Mesenchymal stem cell (in vitro differentiated cells and primary cell): ENCODE measurements at regions not wholly inside any gene's neighbourhood (a gene's known extent, or its start where the extent isn't known, plus 50 kb on each side); places are given as distances from the start of the nearest gene placed in this dataset.
"Not testable (repeated sequence)": the region's sequence is repeated elsewhere in the genome, so short reads cannot be mapped to it uniquely, and the experiment has no call there.

Experiments
- DNase-seq: peaks from one replicate; pipeline ENCODE4 v3.0.0-alpha.2; 2013
- H2AFZ ChIP-seq: one replicate; pipeline ENCODE4 v1.6.1; 2013; ENCODE audit warnings: low read depth, mild to moderate bottlenecking, control low read depth, inconsistent platforms, low read length, moderate library complexity
- H2AK5ac ChIP-seq: 2 replicates; pipeline ENCODE4 v1.6.1; 2013; ENCODE audit warnings: low read length, moderate library complexity, mild to moderate bottlenecking, inconsistent platforms; ENCODE audit not compliant: severe bottlenecking
- H2BK120ac ChIP-seq: one replicate; pipeline ENCODE4 v1.6.1; 2013; ENCODE audit warnings: low read depth, mild to moderate bottlenecking, inconsistent platforms, low read length, moderate library complexity
- H2BK12ac ChIP-seq, 2 experiments: one replicate each; pipeline ENCODE4 v1.6.1; 2013; ENCODE audit warnings: inconsistent platforms in 2 of 2, low read length in 2 of 2, mild to moderate bottlenecking in 2 of 2, moderate library complexity in 2 of 2, control low read depth in 1 of 2
- H2BK15ac ChIP-seq: one replicate; pipeline ENCODE4 v1.6.1; 2013; ENCODE audit warnings: mild to moderate bottlenecking, low read depth, inconsistent platforms; ENCODE audit not compliant: poor library complexity, severe bottlenecking
- H2BK5ac ChIP-seq: 2 replicates; pipeline ENCODE4 v1.6.1; 2013; ENCODE audit warnings: low read depth, mild to moderate bottlenecking, low read length, control low read depth, inconsistent platforms; ENCODE audit not compliant: poor library complexity, severe bottlenecking
- H3K14ac ChIP-seq, 2 experiments: one replicate each; pipeline ENCODE4 v1.6.1; 2013; ENCODE audit warnings: inconsistent platforms in 2 of 2, low read length in 2 of 2, control low read depth in 1 of 2, mild to moderate bottlenecking in 1 of 2, moderate library complexity in 1 of 2
- H3K18ac ChIP-seq, 2 experiments: one replicate each; pipeline ENCODE4 v1.6.1; 2013; ENCODE audit warnings: inconsistent platforms in 2 of 2, low read length in 2 of 2, control low read depth in 1 of 2, low read depth in 1 of 2, mild to moderate bottlenecking in 1 of 2
- H3K23ac ChIP-seq, 2 experiments: one replicate each; pipeline ENCODE4 v1.6.1; 2013; ENCODE audit warnings: inconsistent platforms in 2 of 2, low read length in 2 of 2, mild to moderate bottlenecking in 2 of 2, moderate library complexity in 2 of 2, control low read depth in 1 of 2
- H3K27ac ChIP-seq: 2 replicates; pipeline ENCODE4 v1.5.1; 2013; ENCODE audit warnings: mild to moderate bottlenecking, moderate library complexity, low read length, control low read depth, inconsistent platforms; ENCODE audit not compliant: poor library complexity, severe bottlenecking
- H3K27me3 ChIP-seq, 2 experiments: 2 replicates each; pipeline versions ENCODE4 v1.6.1 to v1.7.0; 2013; ENCODE audit warnings: low read length in 2 of 2, mild to moderate bottlenecking in 2 of 2, moderate library complexity in 2 of 2, control low read depth in 1 of 2, inconsistent platforms in 1 of 2; ENCODE audit not compliant: control insufficient read depth in 1 of 2, insufficient read depth in 1 of 2
- H3K36me3 ChIP-seq, 2 experiments: 2 replicates each; pipeline versions ENCODE4 v1.6.1 to v1.7.0; 2013; ENCODE audit warnings: low read length in 2 of 2, control low read depth in 1 of 2, inconsistent platforms in 1 of 2, low read depth in 1 of 2, mild to moderate bottlenecking in 1 of 2; ENCODE audit not compliant: insufficient read depth in 2 of 2, control insufficient read depth in 1 of 2
- H3K4ac ChIP-seq, 2 experiments: one replicate each; pipeline ENCODE4 v1.6.1; 2013; ENCODE audit warnings: inconsistent platforms in 2 of 2, low read length in 2 of 2, mild to moderate bottlenecking in 2 of 2, moderate library complexity in 2 of 2, control low read depth in 1 of 2, low read depth in 1 of 2
- H3K4me1 ChIP-seq: 2 replicates; pipeline ENCODE4 v1.6.1; 2013; ENCODE audit warnings: low read depth, low read length, control low read depth; ENCODE audit not compliant: control insufficient read depth, insufficient read depth
- H3K4me2 ChIP-seq: 2 replicates; pipeline ENCODE4 v1.6.1; 2013; ENCODE audit warnings: low read length, mild to moderate bottlenecking, inconsistent platforms; ENCODE audit not compliant: poor library complexity, severe bottlenecking
- H3K4me3 ChIP-seq, 2 experiments: 2 replicates each; pipeline versions ENCODE4 v1.5.1 to v1.7.0; 2013; ENCODE audit warnings: low read length in 2 of 2, mild to moderate bottlenecking in 2 of 2, control low read depth in 1 of 2, low read depth in 1 of 2; ENCODE audit not compliant: insufficient read depth in 1 of 2
- H3K79me1 ChIP-seq: replicated peaks from 2 replicates; pipeline ENCODE4 v1.6.1; 2013; ENCODE audit warnings: mild to moderate bottlenecking, control low read depth, low read length, inconsistent platforms; ENCODE audit not compliant: poor library complexity, severe bottlenecking
- H3K9ac ChIP-seq: 2 replicates; pipeline ENCODE4 v1.7.0; 2013; ENCODE audit warnings: mild to moderate bottlenecking, low read length, moderate library complexity
- H3K9me3 ChIP-seq: 2 replicates; pipeline ENCODE4 v1.7.0; 2013; ENCODE audit warnings: mild to moderate bottlenecking, low read length; ENCODE audit not compliant: control insufficient read depth
- H4K8ac ChIP-seq: one replicate; pipeline ENCODE4 v1.6.1; 2013; ENCODE audit warnings: inconsistent platforms, mild to moderate bottlenecking, low read length, moderate library complexity
- H4K91ac ChIP-seq: one replicate; pipeline ENCODE4 v1.6.1; 2013; ENCODE audit warnings: mild to moderate bottlenecking, low read length, inconsistent platforms
- WGBS: methylation state at CpG from one replicate; pipeline ENCODE4 v1.1.7; 2013; ENCODE audit warnings: mixed read lengths; 5-methylcytosine and 5-hydroxymethylcytosine counted together

GRCh38 chrX:144134448-144135119 is 250.7 kb downstream of the UBE2NL start:
- not testable (repeated sequence) for H2BK12ac ChIP-seq, H3K9ac ChIP-seq, H3K14ac ChIP-seq, H3K4me1 ChIP-seq, H3K18ac ChIP-seq, H3K36me3 ChIP-seq, H2BK15ac ChIP-seq, H3K27ac ChIP-seq, H3K9me3 ChIP-seq, DNase-seq, H4K91ac ChIP-seq, H3K4me2 ChIP-seq, H3K23ac ChIP-seq, H4K8ac ChIP-seq, H3K79me1 ChIP-seq, H2BK5ac ChIP-seq, H3K27me3 ChIP-seq, H2BK120ac ChIP-seq, H2AFZ ChIP-seq, H2AK5ac ChIP-seq, H3K4me3 ChIP-seq, H3K4ac ChIP-seq
- no CpG with 5 or more reads among the region's 2 CpGs for WGBS

- H2BK12ac ChIP-seq, result not testable (repeated sequence)
Observed at GRCh38 chrX:144154474-144154873, 270.6 kb downstream of the UBE2NL start.

GRCh38 chrX:144185197-144185596 is 301.3 kb downstream of the UBE2NL start:
- H2AK5ac ChIP-seq, H3K23ac ChIP-seq, H3K4me1 ChIP-seq, H3K4me3 ChIP-seq, H3K36me3 ChIP-seq, H4K91ac ChIP-seq, H3K27ac ChIP-seq, H3K27me3 ChIP-seq, H3K79me1 ChIP-seq, H2BK120ac ChIP-seq, H3K14ac ChIP-seq, DNase-seq, H3K9ac ChIP-seq, H2AFZ ChIP-seq, H3K9me3 ChIP-seq, H3K18ac ChIP-seq, H3K4ac ChIP-seq, H2BK12ac ChIP-seq, H2BK5ac ChIP-seq, H3K4me2 ChIP-seq, H4K8ac ChIP-seq, H2BK15ac ChIP-seq: not testable (repeated sequence)

More at GRCh38 chrX:144154474-144154873, 270.6 kb downstream of the UBE2NL start:
- not testable (repeated sequence) for H3K9me3 ChIP-seq, H3K4me2 ChIP-seq, H4K8ac ChIP-seq, H2AK5ac ChIP-seq, DNase-seq, H2BK15ac ChIP-seq, H3K4me3 ChIP-seq, H3K27ac ChIP-seq, H2AFZ ChIP-seq, H3K23ac ChIP-seq, H2BK5ac ChIP-seq, H4K91ac ChIP-seq, H2BK120ac ChIP-seq, H3K14ac ChIP-seq, H3K27me3 ChIP-seq, H3K18ac ChIP-seq, H3K36me3 ChIP-seq, H3K79me1 ChIP-seq, H3K9ac ChIP-seq, H3K4me1 ChIP-seq, H3K4ac ChIP-seq
- WGBS, result no CpG with 5 or more reads among the region's 5 CpGs

- H2BK12ac ChIP-seq, H3K4me2 ChIP-seq, H3K9ac ChIP-seq, H2AK5ac ChIP-seq, H3K4me1 ChIP-seq, H3K9me3 ChIP-seq, H3K4ac ChIP-seq, H4K91ac ChIP-seq, H3K14ac ChIP-seq, H2AFZ ChIP-seq, H3K36me3 ChIP-seq, H2BK15ac ChIP-seq, DNase-seq, H3K23ac ChIP-seq, H3K27me3 ChIP-seq, H2BK120ac ChIP-seq, H3K79me1 ChIP-seq, H3K18ac ChIP-seq, H2BK5ac ChIP-seq, H3K27ac ChIP-seq, H4K8ac ChIP-seq, H3K4me3 ChIP-seq: not testable (repeated sequence)
- no CpG with 5 or more reads among the region's 4 CpGs for WGBS
Observed at GRCh38 chrX:144188489-144188888, 304.6 kb downstream of the UBE2NL start.
